Left hindlimb (tissue), 1 donor: ENCODE measurements at regions not wholly inside any gene's neighbourhood (a gene's known extent, or its start where the extent isn't known, plus 50 kb on each side); places are given as distances from the start of the nearest gene placed in this dataset.

Experiments
- DNase-seq: peaks from one replicate; pipeline ENCODE4 v3.0.0-alpha.2; 2018

GRCh38 chr16:18050777-18051176, 285.8 kb downstream of the NPIPA8 start:
- DNase-seq, result no peak

GRCh38 chr16:18050234-18050633, 286.3 kb downstream of the NPIPA8 start:
- DNase-seq, result no peak

- no peak for DNase-seq
Measured at GRCh38 chr16:18049547-18050133, 286.9 kb downstream of the NPIPA8 start.

GRCh38 chr16:18048853-18049546, 287.5 kb downstream of the NPIPA8 start:
- no peak for DNase-seq

GRCh38 chr16:18047761-18048160, 288.8 kb downstream of the NPIPA8 start:
- DNase-seq, result no peak

GRCh38 chr16:18045356-18045755, 291.2 kb downstream of the NPIPA8 start:
- DNase-seq, result no peak

- no peak for DNase-seq
Measured at GRCh38 chr16:18041864-18042834, 294.4 kb downstream of the NPIPA8 start.

- DNase-seq, result no peak
Measured at GRCh38 chr16:18039931-18040330, 296.6 kb downstream of the NPIPA8 start.

GRCh38 chr16:18037051-18037450, 299.5 kb downstream of the NPIPA8 start:
- DNase-seq, result no peak

GRCh38 chr16:18024611-18025010, 311.9 kb downstream of the NPIPA8 start:
- no peak for DNase-seq

GRCh38 chr16:18018376-18018775, 318.2 kb downstream of the NPIPA8 start:
- DNase-seq, result no peak

- no peak for DNase-seq
Measured at GRCh38 chr16:18013863-18014262, 322.7 kb downstream of the NPIPA8 start.

GRCh38 chr16:18008356-18008755, 328.2 kb downstream of the NPIPA8 start:
- no peak for DNase-seq

GRCh38 chr16:18003033-18003432, 333.5 kb downstream of the NPIPA8 start:
- DNase-seq, result no peak

- DNase-seq, result no peak
Measured at GRCh38 chr16:17998996-17999395, 337.5 kb downstream of the NPIPA8 start.

- no peak for DNase-seq
Measured at GRCh38 chr16:17998550-17998949, 338.0 kb downstream of the NPIPA8 start.

- DNase-seq, result no peak
Measured at GRCh38 chr16:17994027-17994426, 342.5 kb downstream of the NPIPA8 start.

GRCh38 chr16:17992416-17992815, 344.1 kb downstream of the NPIPA8 start:
- no peak for DNase-seq

- DNase-seq, result no peak
Measured at GRCh38 chr16:17989255-17989654, 347.3 kb downstream of the NPIPA8 start.

- no peak for DNase-seq
Measured at GRCh38 chr16:17988839-17989238, 347.7 kb downstream of the NPIPA8 start.

GRCh38 chr16:17986991-17987390, 349.5 kb downstream of the NPIPA8 start:
- no peak for DNase-seq

GRCh38 chr16:17984810-17985209, 351.7 kb downstream of the NPIPA8 start:
- DNase-seq, result no peak

GRCh38 chr16:17983847-17984639, 352.5 kb downstream of the NPIPA8 start:
- no peak for DNase-seq
